DND-41 (cell line): ENCODE measurements at regions not wholly inside any gene's neighbourhood (a gene's known extent, or its start where the extent isn't known, plus 50 kb on each side); places are given as distances from the start of the nearest gene placed in this dataset.

ENCODE experiments used
- ATAC-seq: fragments of 200-7000 bp; cut with Tn5 transposase; 3 replicates; pipeline ENCODE4 v1.9.1; 2021; ENCODE audit warnings: low read depth; ENCODE audit not compliant: insufficient read depth
- DNase-seq: peaks from one replicate; pipeline ENCODE4 v3.0.0-alpha.2; 2020
- H2AFZ ChIP-seq: 2 replicates; pipeline ENCODE4 v1.6.0; 2012; ENCODE audit warnings: low read depth, low read length
- H3K27ac ChIP-seq: 2 replicates; pipeline ENCODE4 v1.5.1; 2012; ENCODE audit warnings: low read length, inconsistent platforms
- H3K27me3 ChIP-seq: fragments of 200-600 bp; sonication (generic); 2 replicates; pipeline ENCODE4 v1.6.0; 2012; ENCODE audit warnings: low read length, mild to moderate bottlenecking, inconsistent platforms; ENCODE audit not compliant: insufficient read depth, poor library complexity
- H3K36me3 ChIP-seq: 2 replicates; pipeline ENCODE4 v1.5.1; 2012; ENCODE audit warnings: low read length, inconsistent platforms; ENCODE audit not compliant: insufficient read depth
- H3K4me1 ChIP-seq: 2 replicates; pipeline ENCODE4 v1.5.1; 2012; ENCODE audit warnings: mild to moderate bottlenecking, low read length; ENCODE audit not compliant: insufficient read depth
- H3K4me2 ChIP-seq: 2 replicates; pipeline ENCODE4 v1.6.0; 2012; ENCODE audit warnings: mild to moderate bottlenecking, moderate library complexity, low read length, inconsistent platforms; ENCODE audit not compliant: insufficient read depth
- H3K4me3 ChIP-seq, 2 experiments: fragments of 200-600 bp in 1 of 2; shearing (Covaris generic) in 1 of 2; 2 replicates each; pipeline ENCODE4 v1.5.1; 2012 to 2016; ENCODE audit warnings: inconsistent platforms in 2 of 2, low read length in 2 of 2, mild to moderate bottlenecking in 2 of 2, low read depth in 1 of 2, moderate library complexity in 1 of 2
- H3K79me2 ChIP-seq: 2 replicates; pipeline ENCODE4 v1.6.0; 2012; ENCODE audit warnings: low read length, inconsistent platforms; ENCODE audit not compliant: insufficient read depth
- H3K9ac ChIP-seq: 2 replicates; pipeline ENCODE4 v1.6.0; 2012; ENCODE audit warnings: low read depth, mild to moderate bottlenecking, inconsistent platforms, low read length, moderate library complexity
- H3K9me3 ChIP-seq: 2 replicates; pipeline ENCODE4 v1.5.1; 2012; ENCODE audit warnings: low read length, moderate library complexity, mild to moderate bottlenecking, inconsistent platforms; ENCODE audit not compliant: insufficient read depth, severe bottlenecking
- H4K20me1 ChIP-seq: 2 replicates; pipeline ENCODE4 v1.6.0; 2012; ENCODE audit warnings: low read length; ENCODE audit not compliant: insufficient read depth
- CTCF ChIP-seq: IDR thresholded peaks from 2 replicates; pipeline ENCODE4 v1.5.1; 2012; ENCODE audit warnings: borderline replicate concordance, low read length, moderate library complexity, mild to moderate bottlenecking; ENCODE audit not compliant: poor library complexity, severe bottlenecking; ENCODE audit errors: extremely low read depth
- EZH2 ChIP-seq: IDR thresholded peaks from 3 replicates; pipeline ENCODE4 v1.6.1; 2012; ENCODE audit warnings: borderline replicate concordance, low read depth, mild to moderate bottlenecking, moderate library complexity, low read length, inconsistent platforms; ENCODE audit not compliant: severe bottlenecking

GRCh38 chr21:35401476-35401875, 352.4 kb upstream of the RUNX1 start:
- Histone ChIP-seq H3K9ac (no peak overlapping the region), H4K20me1 (no peaks in the 10 kb centered on the region), H3K4me1 (peaks cover 40% of the 10 kb centered on the region), H3K27me3 (no peaks in the 10 kb centered on the region), H3K79me2 (no peaks in the 10 kb centered on the region), H3K4me2 (no peak overlapping the region), H3K4me3 (no peak overlapping the region), H3K27ac (no peak overlapping the region), H2AFZ (no peak overlapping the region), H3K36me3 (no peaks in the 10 kb centered on the region), H3K9me3 (no peaks in the 10 kb centered on the region)
- ATAC-seq (no peak), DNase-seq (no peak)
- no peak for TF ChIP-seq EZH2
- TF ChIP-seq CTCF, result no peak

- peaks cover 40% of the 10 kb centered on the region for H3K4me1 ChIP-seq
- 0 out of 2 replicates have a peak overlapping the region, but pooled peaks have one; percentile 15 for H3K27ac ChIP-seq
- no peaks in the 10 kb centered on the region for H3K27me3 ChIP-seq
- no peaks in the 10 kb centered on the region for H3K9me3 ChIP-seq
- no peak overlapping the region for H3K4me2 ChIP-seq
- no peak overlapping the region for H3K4me3 ChIP-seq
- no peaks in the 10 kb centered on the region for H3K79me2 ChIP-seq
- H4K20me1 ChIP-seq, result no peaks in the 10 kb centered on the region
- H2AFZ ChIP-seq, result no peak overlapping the region
- TF ChIP-seq EZH2, result no peak
- TF ChIP-seq CTCF, result peak; percentile 70
- ATAC-seq, result peak; percentile 76
- H3K9ac ChIP-seq, result no peak overlapping the region
- H3K36me3 ChIP-seq, result no peaks in the 10 kb centered on the region
- peak; percentile 26 for DNase-seq
These were observed 351.3 kb upstream of the RUNX1 start for GRCh38 chr21:35400233-35400939.

- Histone ChIP-seq H3K79me2 (no peaks in the 10 kb centered on the region), H2AFZ (no peak overlapping the region)
These were observed 350.6 kb upstream of the RUNX1 start for GRCh38 chr21:35399706-35400105.

More at GRCh38 chr21:35399706-35400105, 350.6 kb upstream of the RUNX1 start:
- ATAC-seq (no peak), DNase-seq (no peak)
- H3K4me3 ChIP-seq, result no peak overlapping the region
- H4K20me1 ChIP-seq, result no peaks in the 10 kb centered on the region
- TF ChIP-seq CTCF, result no peak
- no peak for TF ChIP-seq EZH2
- no peaks in the 10 kb centered on the region for H3K27me3 ChIP-seq
- 0 out of 2 replicates have a peak overlapping the region, but pooled peaks have one; percentile 11 for H3K27ac ChIP-seq
- peaks cover 33% of the 10 kb centered on the region for H3K4me1 ChIP-seq
- H3K4me2 ChIP-seq, result no peak overlapping the region
- no peaks in the 10 kb centered on the region for H3K9me3 ChIP-seq
- H3K36me3 ChIP-seq, result no peaks in the 10 kb centered on the region
- no peak overlapping the region for H3K9ac ChIP-seq
